CD8-positive, alpha-beta memory T cell (primary cell): ENCODE measurements at regions not wholly inside any gene's neighbourhood (a gene's known extent, or its start where the extent isn't known, plus 50 kb on each side); places are given as distances from the start of the nearest gene placed in this dataset.
"Not testable (repeated sequence)": the region's sequence is repeated elsewhere in the genome, so short reads cannot be mapped to it uniquely, and the experiment has no call there.

Source experiments
- CTCF ChIA-PET: fragments of 350-600 bp; sonication (Branson Sonifier 250); formaldehyde crosslinking; loops from one replicate; lab custom pipeline; 2021; ENCODE audit warnings: antibody characterized with exemption; lab: Charles Lee
- POLR2A ChIA-PET: fragments of 350-600 bp; sonication (Branson Sonifier 250); formaldehyde crosslinking; loops from one replicate; lab custom pipeline; 2021; ENCODE audit warnings: antibody characterized with exemption; lab: Charles Lee
- DNase-seq, 5 donors: peaks; one replicate each; pipeline versions ENCODE4 v3.0.0 to v3.0.0-alpha.2; 2020 to 2022; ENCODE audit warnings: mixed read lengths in 1 of 5
- H3K27ac ChIP-seq: one replicate; pipeline ENCODE4 v1.7.0; 2013; ENCODE audit warnings: low read depth, mild to moderate bottlenecking, low read length, moderate library complexity
- H3K27me3 ChIP-seq: 2 replicates; pipeline ENCODE4 v1.7.0; 2013; ENCODE audit warnings: low read length, mild to moderate bottlenecking; ENCODE audit not compliant: insufficient read depth, poor library complexity, severe bottlenecking
- H3K36me3 ChIP-seq: 2 replicates; pipeline ENCODE4 v1.7.0; 2013; ENCODE audit warnings: mild to moderate bottlenecking, low read length, moderate library complexity; ENCODE audit not compliant: insufficient read depth
- H3K4me1 ChIP-seq: 2 replicates; pipeline ENCODE4 v1.7.0; 2013; ENCODE audit warnings: mild to moderate bottlenecking, low read length, moderate library complexity; ENCODE audit not compliant: insufficient read depth
- H3K4me3 ChIP-seq: 2 replicates; pipeline ENCODE4 v1.7.0; 2013; ENCODE audit warnings: mild to moderate bottlenecking, low read length
- H3K9me3 ChIP-seq: 2 replicates; pipeline ENCODE4 v1.7.0; 2013; ENCODE audit warnings: mild to moderate bottlenecking, low read length
- H3K27ac Mint-ChIP-seq, 8 donors: one replicate each; pipeline ENCODE4 v1.8.0; 2020 to 2021; ENCODE audit warnings: mixed read lengths in 8 of 8, mild to moderate bottlenecking in 6 of 8, inconsistent platforms in 3 of 8, moderate library complexity in 3 of 8
- H3K27me3 Mint-ChIP-seq, 2 donors: one replicate each; pipeline ENCODE4 v1.8.0; 2020 to 2021; ENCODE audit warnings: mixed read lengths in 2 of 2, mild to moderate bottlenecking in 1 of 2, moderate library complexity in 1 of 2
- H3K36me3 Mint-ChIP-seq, 3 donors: one replicate each; pipeline ENCODE4 v1.8.0; 2020 to 2021; ENCODE audit warnings: mixed read lengths in 3 of 3, inconsistent platforms in 1 of 3, mild to moderate bottlenecking in 1 of 3
- H3K4me1 Mint-ChIP-seq, 3 donors: one replicate each; pipeline ENCODE4 v1.8.0; 2020 to 2021; ENCODE audit warnings: mixed read lengths in 3 of 3, inconsistent platforms in 1 of 3, mild to moderate bottlenecking in 1 of 3
- H3K4me3 Mint-ChIP-seq, 7 donors: one replicate each; pipeline ENCODE4 v1.8.0; 2020 to 2021; ENCODE audit warnings: mixed read lengths in 7 of 7, mild to moderate bottlenecking in 6 of 7, moderate library complexity in 4 of 7, inconsistent platforms in 2 of 7
- H3K9me3 Mint-ChIP-seq, 5 donors: one replicate each; pipeline ENCODE4 v1.8.0; 2020 to 2022; ENCODE audit warnings: mixed read lengths in 5 of 5, mild to moderate bottlenecking in 3 of 5, moderate library complexity in 2 of 5, inconsistent platforms in 1 of 5

- CTCF ChIA-PET = no interaction called here
- Mint-ChIP-seq H3K36me3 (no peaks in the 10 kb centered on the region), H3K27ac (no peak overlapping the region), H3K9me3 (peaks cover 0 to 5% (median 2%) of the 10 kb centered on the region in 5 donors), H3K4me3 (no peak overlapping the region), H3K27me3 (no peaks in the 10 kb centered on the region), H3K4me1 (no peaks in the 10 kb centered on the region)
- Histone ChIP-seq H3K4me1 (no peaks in the 10 kb centered on the region), H3K27me3 (no peaks in the 10 kb centered on the region), H3K4me3 (no peak overlapping the region), H3K27ac (no peak overlapping the region), H3K36me3 (no peaks in the 10 kb centered on the region), H3K9me3 (no peaks in the 10 kb centered on the region)
- DNase-seq = no peak
- POLR2A ChIA-PET = no interaction called here
Observed at GRCh38 chr6:113248532-113248931, 608.6 kb upstream of the MARCKS start.

DNA sequence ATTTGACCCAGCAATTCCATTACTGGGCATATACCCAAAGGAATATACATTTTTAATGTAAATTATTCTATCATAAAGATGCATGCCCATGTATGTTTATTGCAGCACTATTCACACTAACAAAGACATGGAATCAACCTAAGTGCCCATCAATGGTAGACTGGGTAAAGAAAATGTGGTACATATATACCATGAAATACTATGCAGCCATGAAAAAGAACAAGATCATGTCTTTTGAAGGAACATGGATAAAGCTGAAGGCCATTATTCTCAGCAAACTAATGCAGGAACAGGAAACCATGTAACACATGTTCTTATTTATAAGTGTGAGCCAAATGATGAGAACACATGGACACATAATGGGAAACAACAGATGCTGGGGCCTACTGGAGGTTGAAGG, 603.0 kb upstream of the MARCKS start:
- CTCF ChIA-PET = not testable (repeated sequence)

DNA sequence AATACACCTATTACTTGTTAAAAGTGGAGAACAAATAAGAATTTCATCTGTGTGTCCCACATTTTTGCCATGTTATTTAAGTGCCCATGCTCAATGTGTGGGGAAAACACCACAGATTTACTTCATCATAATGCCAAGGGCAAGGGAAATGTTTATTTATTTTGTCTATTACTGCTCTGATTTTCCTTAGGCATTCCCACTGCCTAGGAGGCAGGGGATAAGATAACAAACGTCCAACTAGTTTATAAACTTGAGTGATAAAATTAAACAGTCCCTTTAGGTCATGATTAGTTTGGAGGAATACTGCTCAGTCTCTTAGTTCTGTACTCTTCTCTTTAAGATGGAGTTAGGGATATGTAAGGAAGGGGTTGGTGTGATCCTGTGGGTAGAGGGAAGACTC, 598.4 kb upstream of the MARCKS start:
- no peaks in the 10 kb centered on the region for H3K27me3 ChIP-seq
- no peaks in the 10 kb centered on the region for H3K36me3 Mint-ChIP-seq

More for the DNA sequence above, 603.0 kb upstream of the MARCKS start:
- H3K9me3 ChIP-seq, H3K36me3 ChIP-seq, DNase-seq, H3K36me3 Mint-ChIP-seq, H3K4me1 ChIP-seq, H3K27ac ChIP-seq, H3K4me3 ChIP-seq, H3K27ac Mint-ChIP-seq, POLR2A ChIA-PET, H3K27me3 Mint-ChIP-seq, H3K9me3 Mint-ChIP-seq, H3K4me3 Mint-ChIP-seq, H3K27me3 ChIP-seq, H3K4me1 Mint-ChIP-seq: not testable (repeated sequence)

DNA sequence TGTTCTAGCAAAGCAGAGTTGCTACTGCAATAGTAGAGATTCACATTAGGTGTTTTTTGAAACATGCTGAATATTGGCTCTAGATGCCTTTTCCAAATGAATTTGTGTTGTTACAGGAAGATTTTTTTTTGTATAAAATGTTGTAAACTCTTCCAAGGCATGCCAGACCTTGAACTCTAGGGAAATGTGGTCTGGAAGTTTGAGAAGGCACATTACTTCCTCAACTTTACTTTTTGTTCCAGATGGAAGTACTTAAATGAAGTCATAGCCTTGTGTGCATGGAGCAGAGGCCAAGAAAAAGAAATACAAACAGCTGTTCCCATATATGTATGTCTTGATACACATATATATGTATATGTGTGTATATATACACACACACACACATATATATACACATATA, 585.7 kb upstream of the MARCKS start:
- H3K4me3 ChIP-seq = no peak overlapping the region
- CTCF ChIA-PET = no interaction called here
- no peak overlapping the region for H3K4me3 Mint-ChIP-seq
- no peaks in the 10 kb centered on the region for H3K36me3 ChIP-seq
- no peak overlapping the region for H3K27ac Mint-ChIP-seq
- no peak overlapping the region for H3K27ac ChIP-seq
- no peaks in the 10 kb centered on the region for H3K4me1 Mint-ChIP-seq
- DNase-seq = no peak
- H3K27me3 ChIP-seq = no peaks in the 10 kb centered on the region
- H3K4me1 ChIP-seq = no peaks in the 10 kb centered on the region
- peaks cover 26 to 43% (median 36%) of the 10 kb centered on the region in 5 donors for H3K9me3 Mint-ChIP-seq
- POLR2A ChIA-PET = no interaction called here
- H3K27me3 Mint-ChIP-seq = no peaks in the 10 kb centered on the region
- H3K9me3 ChIP-seq = no peaks in the 10 kb centered on the region
- no peaks in the 10 kb centered on the region for H3K36me3 Mint-ChIP-seq

More for the DNA sequence above, 598.4 kb upstream of the MARCKS start:
- DNase-seq = no peak
- Mint-ChIP-seq H3K4me1 (no peaks in the 10 kb centered on the region), H3K27ac (no peak overlapping the region), H3K4me3 (no peak overlapping the region), H3K9me3 (peaks cover 0 to 10% (median 6%) of the 10 kb centered on the region in 5 donors), H3K27me3 (no peaks in the 10 kb centered on the region)
- H3K36me3 ChIP-seq = no peaks in the 10 kb centered on the region
- H3K27ac ChIP-seq = no peak overlapping the region
- no peak overlapping the region for H3K4me3 ChIP-seq
- POLR2A ChIA-PET = no interaction called here
- H3K9me3 ChIP-seq = no peaks in the 10 kb centered on the region
- CTCF ChIA-PET = no interaction called here
- H3K4me1 ChIP-seq = no peaks in the 10 kb centered on the region

- Mint-ChIP-seq H3K9me3 (peaks cover 0 to 13% (median 7%) of the 10 kb centered on the region in 5 donors), H3K4me3 (no peak overlapping the region), H3K27ac (no peak overlapping the region), H3K4me1 (no peaks in the 10 kb centered on the region), H3K36me3 (no peaks in the 10 kb centered on the region), H3K27me3 (no peaks in the 10 kb centered on the region)
- ChIA-PET POLR2A (no interaction called here), CTCF (no interaction called here)
- Histone ChIP-seq H3K36me3 (no peaks in the 10 kb centered on the region), H3K27ac (no peak overlapping the region), H3K27me3 (no peaks in the 10 kb centered on the region), H3K4me1 (no peaks in the 10 kb centered on the region), H3K9me3 (no peaks in the 10 kb centered on the region), H3K4me3 (no peak overlapping the region)
- no peak for DNase-seq
Observed at GRCh38 chr6:113276601-113277000, 580.5 kb upstream of the MARCKS start.

GRCh38 chr6:113277111-113277510, 580.0 kb upstream of the MARCKS start:
- Histone ChIP-seq H3K4me1 (no peaks in the 10 kb centered on the region), H3K36me3 (no peaks in the 10 kb centered on the region), H3K4me3 (no peak overlapping the region), H3K27me3 (no peaks in the 10 kb centered on the region), H3K27ac (no peak overlapping the region), H3K9me3 (no peaks in the 10 kb centered on the region)
- no peak overlapping the region for H3K4me3 Mint-ChIP-seq
- no peak for DNase-seq
- H3K27me3 Mint-ChIP-seq = no peaks in the 10 kb centered on the region
- no peaks in the 10 kb centered on the region for H3K36me3 Mint-ChIP-seq
- peaks cover 0 to 14% (median 7%) of the 10 kb centered on the region in 5 donors for H3K9me3 Mint-ChIP-seq
- ChIA-PET POLR2A (no interaction called here), CTCF (no interaction called here)
- H3K4me1 Mint-ChIP-seq = no peaks in the 10 kb centered on the region
- no peak overlapping the region for H3K27ac Mint-ChIP-seq

DNA sequence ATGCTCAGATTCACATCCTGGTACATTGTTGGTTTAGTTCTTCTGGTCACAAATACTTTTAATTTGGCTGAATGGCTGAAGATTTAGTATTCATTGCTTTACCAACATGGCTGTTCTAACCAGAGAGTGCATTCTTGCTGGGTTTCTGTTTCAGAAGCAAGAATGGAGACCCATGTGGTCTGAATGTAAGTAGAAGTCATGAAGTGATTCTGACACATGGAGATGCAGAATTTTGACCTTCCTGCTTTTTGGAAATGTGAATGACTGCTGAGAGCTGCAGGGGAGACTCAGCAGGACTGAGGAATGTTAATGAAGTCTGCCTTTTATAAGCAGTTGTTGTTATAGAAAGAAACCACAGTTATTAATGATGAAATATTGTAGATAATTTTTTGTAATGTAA, 576.1 kb upstream of the MARCKS start:
- POLR2A ChIA-PET = no interaction called here
- no peaks in the 10 kb centered on the region for H3K27me3 Mint-ChIP-seq

DNA sequence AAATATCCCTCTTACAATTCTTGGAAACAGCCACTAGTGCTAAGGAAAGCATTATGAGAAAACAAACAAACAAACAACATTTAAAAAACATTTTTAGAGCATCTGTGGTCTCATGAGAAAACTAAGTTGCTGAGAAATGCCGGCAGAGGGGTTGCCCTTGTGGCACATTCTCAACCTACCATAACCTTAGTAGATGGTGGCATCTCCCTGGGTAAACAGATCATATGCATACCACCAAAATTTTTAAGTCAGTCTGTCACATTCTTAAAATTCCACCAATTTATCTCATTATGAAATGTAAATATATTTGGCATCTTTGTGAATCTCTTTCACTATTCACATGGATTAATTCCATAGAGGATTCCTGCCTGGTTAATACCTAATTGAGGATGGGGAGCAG, 575.7 kb upstream of the MARCKS start:
- H3K27me3 ChIP-seq = no peaks in the 10 kb centered on the region
- no peaks in the 10 kb centered on the region for H3K4me1 ChIP-seq
- no peaks in the 10 kb centered on the region for H3K36me3 ChIP-seq
- no peak for DNase-seq
- H3K4me3 Mint-ChIP-seq = no peak overlapping the region
- peaks cover 0 to 13% (median 6%) of the 10 kb centered on the region in 5 donors for H3K9me3 Mint-ChIP-seq
- H3K27ac Mint-ChIP-seq = no peak overlapping the region
- H3K36me3 Mint-ChIP-seq = no peaks in the 10 kb centered on the region
- H3K9me3 ChIP-seq = no peaks in the 10 kb centered on the region
- POLR2A ChIA-PET = no interaction called here
- CTCF ChIA-PET = no interaction called here
- no peak overlapping the region for H3K27ac ChIP-seq
- H3K4me1 Mint-ChIP-seq = no peaks in the 10 kb centered on the region
- H3K4me3 ChIP-seq = no peak overlapping the region
- no peaks in the 10 kb centered on the region for H3K27me3 Mint-ChIP-seq

More for the DNA sequence above, 576.1 kb upstream of the MARCKS start:
- Histone ChIP-seq H3K4me3 (no peak overlapping the region), H3K9me3 (no peaks in the 10 kb centered on the region), H3K36me3 (no peaks in the 10 kb centered on the region), H3K27ac (no peak overlapping the region), H3K27me3 (no peaks in the 10 kb centered on the region), H3K4me1 (no peaks in the 10 kb centered on the region)
- no peaks in the 10 kb centered on the region for H3K36me3 Mint-ChIP-seq
- CTCF ChIA-PET = no interaction called here
- H3K9me3 Mint-ChIP-seq = peaks cover 0 to 9% (median 6%) of the 10 kb centered on the region in 5 donors
- DNase-seq = no peak
- H3K4me3 Mint-ChIP-seq = no peak overlapping the region
- no peaks in the 10 kb centered on the region for H3K4me1 Mint-ChIP-seq
- H3K27ac Mint-ChIP-seq = no peak overlapping the region

DNA sequence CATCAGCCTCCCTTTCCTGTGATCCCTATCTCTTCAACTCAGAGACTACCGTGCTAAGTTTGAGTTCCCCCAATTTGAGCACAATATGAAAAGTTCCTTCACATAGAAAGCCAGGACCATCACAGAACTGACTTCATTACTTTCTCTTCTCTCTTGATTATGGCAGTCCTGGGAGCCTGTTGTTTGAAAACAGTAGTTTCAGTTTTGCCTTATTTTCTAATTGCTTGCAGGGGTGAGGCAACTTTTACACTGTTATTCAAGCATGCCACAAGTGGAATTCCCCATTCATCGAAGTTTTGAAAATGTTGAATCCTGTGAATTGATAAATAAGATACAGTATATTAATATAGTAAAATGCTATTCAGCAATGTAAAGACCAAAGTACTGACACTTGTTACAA, 569.7 kb upstream of the MARCKS start:
- no peaks in the 10 kb centered on the region for H3K36me3 ChIP-seq
- H3K4me3 ChIP-seq = no peak overlapping the region
- H3K27me3 Mint-ChIP-seq = no peaks in the 10 kb centered on the region
- H3K36me3 Mint-ChIP-seq = no peaks in the 10 kb centered on the region
- no peaks in the 10 kb centered on the region for H3K4me1 ChIP-seq
- H3K27ac ChIP-seq = no peak overlapping the region
- H3K4me3 Mint-ChIP-seq = no peak overlapping the region
- H3K27ac Mint-ChIP-seq = no peak overlapping the region
- H3K4me1 Mint-ChIP-seq = no peaks in the 10 kb centered on the region
- H3K9me3 ChIP-seq = no peaks in the 10 kb centered on the region
- H3K9me3 Mint-ChIP-seq = peaks cover 0 to 18% (median 2%) of the 10 kb centered on the region in 5 donors
- ChIA-PET POLR2A (no interaction called here), CTCF (interaction anchor here (1.1 kb wide), 1 partner anchor 53 kb away, joined by 3 read pairs; no protein-coding TSS in a partner anchor)
- DNase-seq = no peak
- no peaks in the 10 kb centered on the region for H3K27me3 ChIP-seq
